ENCODE measurements at regions not wholly inside any gene's neighbourhood (a gene's known extent, or its start where the extent isn't known, plus 50 kb on each side); places are given as distances from the start of the nearest gene placed in this dataset.

DNA sequence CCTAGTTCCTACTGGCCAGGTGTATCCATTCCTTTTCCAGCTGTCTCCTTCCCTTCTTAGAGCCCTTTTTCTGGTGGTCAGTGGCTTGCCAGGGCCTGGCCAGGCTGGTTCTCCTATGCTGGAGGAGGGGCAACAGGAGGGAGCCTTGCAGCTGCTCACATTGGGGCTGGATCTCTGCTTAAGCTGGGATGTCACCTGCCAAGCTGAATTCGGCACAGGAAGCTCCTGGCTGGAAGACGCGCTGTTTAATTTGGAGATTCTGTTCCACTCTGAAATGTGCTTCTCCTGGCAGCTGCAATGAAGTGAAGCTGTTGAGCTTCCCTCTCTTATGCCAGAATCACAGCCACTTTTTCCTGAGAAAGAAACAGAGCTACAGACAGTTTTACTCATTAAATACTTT lies 56.0 kb upstream of the POU3F1 start:
- DNase-seq (ENCODE audit: low read depth): no peak

DNA sequence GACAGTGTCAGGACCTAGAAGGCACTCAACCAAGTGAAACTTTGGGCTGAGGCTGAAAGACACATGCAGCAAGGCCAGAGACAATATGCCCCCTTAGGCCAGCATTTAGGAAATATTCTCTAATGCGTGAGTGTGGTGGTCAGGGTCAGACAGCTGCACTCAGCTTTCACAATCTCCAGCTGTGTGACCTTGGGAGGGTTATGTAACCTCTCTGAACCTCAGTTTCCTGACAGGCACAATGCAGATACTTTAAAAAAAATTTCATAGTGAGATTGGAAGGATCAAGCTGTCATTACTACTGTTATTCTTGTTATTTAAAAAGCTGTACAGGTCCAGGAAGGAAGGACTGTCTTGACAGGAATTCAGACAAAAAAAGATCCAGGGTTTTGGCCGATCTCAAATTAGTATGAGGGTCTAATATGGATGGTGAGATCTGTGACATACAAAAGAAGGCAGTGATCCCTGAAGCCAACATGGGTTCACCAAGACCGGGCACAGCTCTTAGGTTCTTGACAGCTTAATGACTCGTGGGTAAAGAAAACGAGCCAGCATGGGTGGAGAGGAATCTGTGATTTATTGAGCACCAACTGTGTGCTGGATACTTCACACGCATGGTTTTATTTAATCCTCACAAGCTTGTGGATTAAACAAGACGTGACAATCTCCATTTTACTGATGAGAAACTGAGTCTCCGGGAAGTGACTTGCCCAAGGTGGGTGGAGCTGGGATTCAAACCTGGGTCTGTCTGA lies 54.6 kb upstream of the POU3F1 start:
- DNase-seq (ENCODE audit: low read depth): no peak

DNA sequence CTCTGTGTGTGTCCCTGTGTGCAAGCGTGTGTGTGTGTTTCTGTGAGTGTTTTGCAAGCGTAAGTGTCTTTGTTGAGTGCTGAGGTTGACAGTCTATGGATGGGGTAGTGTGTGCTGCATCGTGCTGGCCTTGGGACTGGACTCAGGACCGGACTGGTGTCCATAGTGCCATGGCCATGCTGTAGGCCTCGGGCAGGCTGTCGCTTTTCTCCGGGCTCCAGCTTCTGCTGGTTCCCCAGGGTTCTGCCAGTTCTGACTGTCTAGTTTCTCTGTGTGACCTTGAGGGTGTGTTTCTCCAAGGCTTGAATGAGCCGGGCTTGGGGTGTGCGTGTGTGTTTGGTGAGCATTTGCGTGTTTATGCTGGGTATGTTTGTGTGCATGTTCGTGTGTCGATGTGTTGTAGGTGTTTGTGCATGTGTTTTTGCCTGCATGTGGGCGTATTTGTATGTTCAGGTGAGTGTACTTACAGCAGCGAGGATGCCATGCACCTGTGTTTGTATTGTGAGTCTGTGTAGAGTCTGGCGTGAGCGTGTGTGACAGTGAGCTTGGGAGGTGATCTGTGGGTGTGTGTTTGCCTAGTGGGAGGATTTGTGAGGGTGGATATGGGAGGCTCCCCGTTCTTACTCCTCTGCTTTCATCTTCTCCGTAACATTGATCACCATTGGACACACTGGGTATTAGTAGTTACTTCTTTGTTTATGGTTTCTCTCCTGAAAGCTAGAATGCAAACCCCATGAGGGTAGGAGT lies 51.7 kb upstream of the POU3F1 start:
- no peak for DNase-seq (ENCODE audit: low read depth)

DNA sequence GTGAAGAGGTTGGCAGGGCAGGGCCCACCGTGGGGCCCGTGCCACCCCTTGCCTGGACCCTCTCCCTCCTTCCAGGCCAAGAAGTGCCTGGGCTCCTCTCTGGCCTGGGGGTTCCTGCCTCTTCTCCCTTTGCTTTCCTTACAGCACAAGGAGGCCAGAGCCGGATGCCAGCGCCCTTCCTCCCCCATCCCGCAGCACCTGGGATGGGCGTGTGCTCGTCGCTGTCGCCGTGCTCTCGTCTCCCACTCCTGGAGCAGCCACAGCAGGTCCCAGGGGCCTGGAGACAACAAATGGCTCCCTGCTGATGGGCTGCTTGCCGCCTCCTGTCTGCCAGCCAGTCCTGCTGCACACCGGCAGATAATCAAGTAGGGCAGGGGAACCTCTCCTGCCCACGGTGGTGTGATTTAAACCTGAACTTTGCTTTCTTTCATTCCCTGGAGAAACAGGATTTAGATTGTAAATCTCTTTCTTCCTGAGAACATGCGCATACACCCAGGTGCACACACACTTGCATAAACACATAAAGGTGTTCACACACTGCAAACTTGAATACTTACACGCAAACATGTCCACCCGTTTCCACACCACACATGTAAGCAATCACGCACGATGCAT lies 50.8 kb upstream of the POU3F1 start:
- no peak for DNase-seq (ENCODE audit: low read depth)
